ENCODE measurements at regions not wholly inside any gene's neighbourhood (a gene's known extent, or its start where the extent isn't known, plus 50 kb on each side); places are given as distances from the start of the nearest gene placed in this dataset.

GRCh38 chr12:114888928-114889584 lies 205.1 kb upstream of the TBX3 start:
- DNase-seq (no peak), ATAC-seq (no peak)
- H3K4me1 Mint-ChIP-seq (ENCODE audit: low read depth) = no peaks in the 10 kb centered on the region
- no peaks in the 10 kb centered on the region for H3K9me3 Mint-ChIP-seq
- H3K36me3 Mint-ChIP-seq (ENCODE audit: low read depth) = no peaks in the 10 kb centered on the region
- intact Hi-C loops (cut with micrococcal nuclease) = no loop called here
- POLR2A ChIA-PET = no interaction called here
- CTCF ChIA-PET = no interaction called here
- no peak overlapping the region for H3K27ac Mint-ChIP-seq
- H3K27me3 Mint-ChIP-seq = peaks cover 2% of the 10 kb centered on the region
- TF ChIP-seq CTCF (IDR thresholded peaks at IDR 0.05) = no peak
- no peak overlapping the region for H3K4me3 Mint-ChIP-seq

- DNase-seq (no peak), ATAC-seq (no peak)
- H3K27ac Mint-ChIP-seq = no peak overlapping the region
- H3K4me1 Mint-ChIP-seq (ENCODE audit: low read depth) = no peaks in the 10 kb centered on the region
- intact Hi-C loops (cut with micrococcal nuclease) = no loop called here
- ChIA-PET POLR2A (no interaction called here), CTCF (no interaction called here)
- TF ChIP-seq CTCF (IDR thresholded peaks at IDR 0.05) = no peak
- H3K9me3 Mint-ChIP-seq = no peaks in the 10 kb centered on the region
- peaks cover 2% of the 10 kb centered on the region for H3K27me3 Mint-ChIP-seq
- no peak overlapping the region for H3K4me3 Mint-ChIP-seq
- H3K36me3 Mint-ChIP-seq (ENCODE audit: low read depth) = no peaks in the 10 kb centered on the region
Observed at GRCh38 chr12:114888448-114888847, 204.5 kb upstream of the TBX3 start.

- ATAC-seq (no peak), DNase-seq (no peak)
- Mint-ChIP-seq H3K27me3 (peaks cover 2% of the 10 kb centered on the region), H3K27ac (no peak overlapping the region), H3K9me3 (no peaks in the 10 kb centered on the region), H3K4me3 (no peak overlapping the region), H3K36me3 (ENCODE audit: low read depth) (no peaks in the 10 kb centered on the region), H3K4me1 (ENCODE audit: low read depth) (no peaks in the 10 kb centered on the region)
- intact Hi-C loops (cut with micrococcal nuclease) = no loop called here
- TF ChIP-seq CTCF (IDR thresholded peaks at IDR 0.05) = no peak
- CTCF ChIA-PET = no interaction called here
- POLR2A ChIA-PET = no interaction called here
Observed at GRCh38 chr12:114885501-114885900, 201.5 kb upstream of the TBX3 start.

- no peak overlapping the region for H3K4me3 Mint-ChIP-seq
- H3K9me3 Mint-ChIP-seq = no peaks in the 10 kb centered on the region
- H3K36me3 Mint-ChIP-seq (ENCODE audit: low read depth) = no peaks in the 10 kb centered on the region
- H3K4me1 Mint-ChIP-seq (ENCODE audit: low read depth) = no peaks in the 10 kb centered on the region
- intact Hi-C loops (cut with micrococcal nuclease) = no loop called here
- ChIA-PET POLR2A (no interaction called here), CTCF (no interaction called here)
- DNase-seq (no peak), ATAC-seq (no peak)
- peaks cover 2% of the 10 kb centered on the region for H3K27me3 Mint-ChIP-seq
- no peak overlapping the region for H3K27ac Mint-ChIP-seq
- TF ChIP-seq CTCF (IDR thresholded peaks at IDR 0.05) = no peak
Observed at GRCh38 chr12:114884575-114884974, 200.6 kb upstream of the TBX3 start.

GRCh38 chr12:114882083-114882482 lies 198.1 kb upstream of the TBX3 start:
- ChIA-PET POLR2A (no interaction called here), CTCF (no interaction called here)
- H3K27me3 Mint-ChIP-seq = peaks cover 2% of the 10 kb centered on the region
- no peak for TF ChIP-seq CTCF (IDR thresholded peaks at IDR 0.05)
- H3K4me1 Mint-ChIP-seq (ENCODE audit: low read depth) = no peaks in the 10 kb centered on the region
- no peak overlapping the region for H3K4me3 Mint-ChIP-seq
- H3K36me3 Mint-ChIP-seq (ENCODE audit: low read depth) = no peaks in the 10 kb centered on the region
- DNase-seq (no peak), ATAC-seq (no peak)
- no peak overlapping the region for H3K27ac Mint-ChIP-seq
- intact Hi-C loops (cut with micrococcal nuclease) = no loop called here
- H3K9me3 Mint-ChIP-seq = no peaks in the 10 kb centered on the region

Data from activated CD8-positive, alpha-beta T cell treated with anti-CD3 and anti-CD28 coated beads for 36 hours (primary cell).